Panc1 (cell line): ENCODE measurements at regions not wholly inside any gene's neighbourhood (a gene's known extent, or its start where the extent isn't known, plus 50 kb on each side); places are given as distances from the start of the nearest gene placed in this dataset.
"Not testable (repeated sequence)": the region's sequence is repeated elsewhere in the genome, so short reads cannot be mapped to it uniquely, and the experiment has no call there.

Experiments used
- CTCF ChIP-seq: fragments of 450-650 bp; IDR thresholded peaks from 2 replicates; pipeline ENCODE4 v1.5.1; 2017; ENCODE audit warnings: mild to moderate bottlenecking
- POLR2AphosphoS5 ChIP-seq: IDR thresholded peaks from 2 replicates; pipeline ENCODE4 v1.6.1; 2012; ENCODE audit warnings: mild to moderate bottlenecking, low read depth, low read length, moderate library complexity
- REST ChIP-seq, 2 experiments: IDR thresholded peaks; 2 replicates each; pipeline ENCODE4 v1.6.1; 2011 to 2012; ENCODE audit warnings: low read depth in 2 of 2, control low read depth in 1 of 2, low read length in 1 of 2, mild to moderate bottlenecking in 1 of 2, moderate library complexity in 1 of 2; ENCODE audit not compliant: insufficient read depth in 1 of 2
- SIN3A ChIP-seq: IDR thresholded peaks from 2 replicates; pipeline ENCODE4 v1.6.1; 2012; ENCODE audit warnings: low read depth, mild to moderate bottlenecking, low read length, moderate library complexity, borderline replicate concordance; ENCODE audit not compliant: insufficient read depth

GRCh38 chr12:71265731-71266130 lies 107.9 kb upstream of the TSPAN8 start:
- TF ChIP-seq CTCF; POLR2AphosphoS5; SIN3A; REST (IDR thresholded peaks at IDR 0.05; ENCODE audit: insufficient read depth in 1 of 2, low read depth in 2 of 2, low read length in 1 of 2): not testable (repeated sequence)
